GM18499 (cell line): ENCODE measurements at regions not wholly inside any gene's neighbourhood (a gene's known extent, or its start where the extent isn't known, plus 50 kb on each side); places are given as distances from the start of the nearest gene placed in this dataset.

ENCODE experiments used
- ATAC-seq: cut with Tn5 transposase; IDR thresholded peaks from one replicate; pipeline ENCODE4 v1.9.1; 2021; ENCODE audit warnings: moderate number of reproducible peaks; ENCODE audit not compliant: insufficient read depth, unreplicated experiment

- no peak for ATAC-seq
Measured at GRCh38 chr16:63061319-63061718, 1025.1 kb upstream of the CDH8 start.

- ATAC-seq: no peak
Measured at GRCh38 chr16:63059676-63060075, 1023.4 kb upstream of the CDH8 start.

DNA sequence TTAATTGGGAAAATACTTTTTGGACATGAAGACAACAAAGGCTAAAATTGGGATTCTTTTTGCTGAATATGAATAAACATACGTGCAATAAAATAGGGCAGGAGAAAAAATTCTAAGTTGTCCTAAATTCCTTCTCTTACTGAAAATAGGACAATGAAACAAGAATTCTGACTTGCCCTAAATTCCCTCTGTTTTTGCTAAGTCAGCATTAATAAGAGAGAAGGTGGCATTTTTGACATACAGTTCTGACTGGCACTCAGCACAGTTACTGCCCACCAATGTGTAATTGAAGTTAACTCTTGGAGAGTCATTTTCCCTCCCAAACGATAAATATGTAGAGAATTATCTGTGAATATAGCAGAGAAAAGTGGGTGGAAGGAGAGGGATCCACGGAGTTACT lies 1021.1 kb upstream of the CDH8 start:
- ATAC-seq: no peak

DNA sequence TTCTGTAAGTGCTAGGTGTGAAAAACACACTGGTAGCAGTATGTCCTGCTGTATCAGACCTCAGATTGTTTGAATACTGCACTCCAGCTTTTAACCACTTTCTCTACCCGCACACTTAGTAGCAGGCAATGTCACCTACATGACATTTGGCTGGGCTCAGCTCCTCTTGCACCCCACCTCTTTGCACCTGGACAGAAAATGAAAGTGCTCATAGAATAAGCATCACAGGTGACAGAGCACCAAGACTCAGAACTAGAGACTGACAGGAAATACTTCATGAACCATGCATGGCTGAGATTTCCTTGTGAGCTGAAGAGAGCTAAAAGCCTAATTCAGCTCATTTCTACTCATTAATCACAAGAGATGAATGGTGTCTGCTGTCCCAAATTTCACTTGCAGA lies 1014.2 kb upstream of the CDH8 start:
- no peak for ATAC-seq

DNA sequence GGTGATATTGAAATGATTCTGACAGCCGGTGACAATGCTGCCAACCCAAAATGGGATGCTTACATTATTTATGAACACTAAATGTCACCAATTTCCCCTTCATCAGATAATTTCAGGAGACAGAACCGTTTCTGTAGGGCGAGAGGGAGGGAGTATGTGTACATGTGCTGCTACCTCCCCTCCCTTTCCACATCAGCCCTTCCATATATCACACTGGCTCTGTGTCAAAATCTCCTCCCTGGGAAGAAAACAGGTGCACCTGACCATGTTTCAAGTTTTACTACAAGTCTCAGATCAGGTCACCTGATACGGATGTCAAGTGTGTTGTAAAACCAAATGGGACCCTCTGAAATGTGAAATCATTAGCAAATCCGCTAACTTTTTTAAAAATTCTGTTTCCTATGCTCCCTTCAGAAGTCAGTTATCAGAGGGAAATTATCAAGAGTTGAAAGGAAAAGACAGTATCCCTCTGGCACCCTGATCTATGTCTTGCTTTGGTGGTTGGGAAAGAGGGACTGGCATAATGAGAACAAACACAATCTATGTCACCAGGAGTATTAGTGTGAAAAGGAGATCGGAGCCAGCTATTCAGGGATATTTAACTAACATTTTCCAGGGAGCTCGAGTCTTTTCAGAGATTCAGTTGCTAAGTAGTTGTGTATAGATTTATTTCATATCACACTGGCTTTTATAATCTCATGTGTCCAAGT lies 1002.3 kb upstream of the CDH8 start:
- no peak for ATAC-seq

DNA sequence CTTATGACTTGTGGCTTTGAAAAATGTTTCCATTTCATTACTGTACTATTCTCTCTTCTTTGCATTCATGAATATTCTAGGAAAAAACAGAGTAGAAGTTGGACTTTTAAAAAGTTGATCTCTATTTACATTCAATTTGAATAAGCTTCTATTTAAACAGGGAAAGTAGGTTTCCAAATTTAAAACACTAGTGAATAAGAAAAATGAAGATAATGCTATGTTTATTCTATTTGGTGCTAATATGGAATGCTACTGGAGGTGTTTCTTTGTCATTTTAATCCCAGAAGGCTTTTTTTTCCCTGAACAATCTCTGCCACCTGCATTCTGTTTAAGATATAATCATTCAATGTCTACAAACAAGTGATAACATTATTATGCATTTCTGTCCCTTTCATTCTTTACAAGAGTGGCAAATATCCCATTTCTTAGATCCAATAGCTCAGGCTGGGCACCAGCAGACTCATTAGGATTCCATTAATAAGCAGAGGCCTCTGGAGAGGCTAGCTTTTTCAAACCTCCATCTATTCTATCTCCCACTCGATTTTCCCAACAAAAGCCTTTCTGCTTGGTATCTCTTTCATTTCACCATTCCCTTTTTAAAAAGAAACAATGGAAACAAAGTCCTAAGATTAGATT lies 1001.6 kb upstream of the CDH8 start:
- ATAC-seq: no peak

DNA sequence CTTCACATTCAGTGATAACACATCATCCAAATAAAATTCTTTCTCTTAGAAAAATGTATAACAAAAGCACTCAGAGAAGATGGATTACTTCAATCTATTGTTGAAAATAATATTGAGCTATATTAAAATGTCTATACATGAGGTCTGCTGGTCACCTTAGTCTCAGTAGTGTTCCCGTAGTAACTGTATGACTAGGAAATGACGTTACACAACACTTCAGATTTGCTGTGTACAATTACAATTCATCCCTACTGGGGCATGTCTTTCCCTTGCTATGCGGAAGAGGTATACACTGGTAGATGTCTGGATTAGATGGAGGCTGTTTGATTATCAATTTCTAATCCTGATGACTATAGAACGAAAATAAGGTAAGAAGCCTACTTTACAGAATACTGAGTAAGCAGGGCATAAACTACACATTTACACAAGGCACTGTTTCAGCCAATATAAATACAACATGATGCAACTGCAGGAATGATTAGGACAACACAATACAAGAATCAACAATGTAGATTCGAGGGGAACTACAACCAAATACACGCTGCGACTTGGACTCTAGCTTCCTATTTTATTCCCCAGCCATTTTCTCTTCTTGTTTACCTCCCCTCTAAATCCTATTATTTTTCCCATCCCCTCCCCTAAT lies 982.5 kb upstream of the CDH8 start:
- no peak for ATAC-seq

- no peak for ATAC-seq
Measured at GRCh38 chr16:63008688-63009087, 972.5 kb upstream of the CDH8 start.

- no peak for ATAC-seq
Measured at GRCh38 chr16:63005356-63005755, 969.1 kb upstream of the CDH8 start.

- no peak for ATAC-seq
Measured at GRCh38 chr16:62989480-62989879, 953.2 kb upstream of the CDH8 start.

DNA sequence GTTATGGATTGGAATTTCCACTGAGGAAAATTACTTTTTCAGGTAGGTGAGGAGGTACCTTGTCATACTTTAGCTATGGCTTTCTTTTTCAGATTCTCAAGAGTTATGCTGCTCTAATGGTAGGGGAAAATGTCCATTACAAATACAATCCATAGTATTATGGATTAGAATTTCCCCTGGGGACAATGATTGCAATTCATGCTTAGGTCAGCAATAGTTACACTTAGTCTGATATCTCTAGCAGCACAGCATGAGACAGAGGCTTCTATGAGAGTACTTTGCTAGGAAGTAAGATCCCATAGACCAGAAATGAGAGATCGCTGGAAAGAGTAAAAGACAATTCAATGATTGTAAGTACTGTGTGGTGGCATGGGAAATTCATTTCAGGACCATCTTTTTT lies 949.5 kb upstream of the CDH8 start:
- no peak for ATAC-seq

DNA sequence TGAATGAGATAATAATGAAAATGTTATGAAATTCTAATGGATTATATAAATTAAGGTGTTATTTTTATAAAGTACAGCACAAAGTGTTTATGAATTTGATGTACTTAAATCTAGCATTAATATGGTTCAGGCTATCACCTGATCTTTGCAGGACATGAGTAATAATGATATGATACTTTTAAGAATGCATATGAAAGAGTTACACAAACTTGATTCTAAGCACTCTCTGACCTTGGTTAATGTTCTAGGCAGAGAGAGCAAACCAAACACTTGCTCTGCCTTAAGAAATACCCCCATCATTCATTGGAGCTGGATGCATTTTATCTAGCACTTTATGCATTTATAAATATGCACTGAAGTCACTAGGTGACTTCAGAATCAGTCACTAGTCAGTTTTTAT lies 942.2 kb upstream of the CDH8 start:
- no peak for ATAC-seq

DNA sequence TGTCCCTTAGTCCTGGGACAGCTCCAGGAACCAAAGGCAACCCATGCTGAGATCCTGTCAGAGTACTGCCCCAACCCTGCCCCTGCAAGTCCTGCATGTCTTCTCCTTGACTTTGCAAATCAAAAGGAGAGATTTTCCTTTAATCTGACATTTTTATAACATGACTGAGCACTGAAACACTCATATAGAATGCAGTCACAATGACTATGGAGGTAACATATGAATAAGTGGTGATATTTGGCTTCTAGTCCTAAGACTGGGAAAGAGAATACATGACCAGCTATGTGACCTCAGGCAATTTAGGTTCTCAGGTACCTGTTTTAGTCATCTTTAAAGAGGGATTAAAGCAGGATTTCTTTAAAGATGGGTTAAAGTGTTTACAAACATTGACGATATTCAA lies 941.6 kb upstream of the CDH8 start:
- no peak for ATAC-seq

DNA sequence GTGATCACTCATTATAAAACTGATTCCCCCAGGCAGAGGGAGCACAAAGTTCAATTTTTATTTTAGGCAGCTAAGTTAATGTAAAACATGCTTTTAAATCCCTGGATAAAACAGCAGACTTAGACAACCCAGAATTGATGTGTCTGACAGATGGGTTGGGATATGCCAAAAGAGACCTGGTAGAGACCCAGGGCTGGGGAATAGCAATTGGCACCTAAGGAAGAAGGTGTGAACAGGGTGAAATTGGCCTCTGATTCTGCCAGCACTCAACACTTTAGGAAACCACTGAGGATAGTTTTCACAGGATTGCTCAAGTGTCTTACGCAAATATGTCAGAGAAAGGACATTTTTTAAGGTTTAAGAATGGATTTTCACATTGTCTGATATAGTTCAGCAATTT lies 938.2 kb upstream of the CDH8 start:
- no peak for ATAC-seq

DNA sequence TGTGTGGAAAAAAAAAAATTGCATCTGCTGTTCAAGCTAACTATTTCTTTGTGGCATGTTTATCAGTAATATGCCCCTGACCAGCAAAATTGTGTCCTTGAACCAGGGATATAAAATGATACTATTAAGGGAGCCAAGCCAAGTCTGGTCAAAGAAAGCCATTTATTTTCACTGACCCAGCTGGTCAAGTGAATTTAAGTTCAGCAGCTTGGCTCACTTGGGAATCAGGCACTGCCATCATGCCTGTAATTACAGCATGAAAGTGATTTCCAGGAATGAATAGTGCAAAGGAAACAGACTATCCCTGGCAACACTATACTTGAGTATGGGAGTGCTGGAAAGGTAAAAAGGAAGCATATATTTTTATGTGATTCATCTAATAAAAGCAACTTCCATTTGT lies 934.6 kb upstream of the CDH8 start:
- ATAC-seq: no peak

- no peak for ATAC-seq
Measured at GRCh38 chr16:62969711-62970318, 933.6 kb upstream of the CDH8 start.

DNA sequence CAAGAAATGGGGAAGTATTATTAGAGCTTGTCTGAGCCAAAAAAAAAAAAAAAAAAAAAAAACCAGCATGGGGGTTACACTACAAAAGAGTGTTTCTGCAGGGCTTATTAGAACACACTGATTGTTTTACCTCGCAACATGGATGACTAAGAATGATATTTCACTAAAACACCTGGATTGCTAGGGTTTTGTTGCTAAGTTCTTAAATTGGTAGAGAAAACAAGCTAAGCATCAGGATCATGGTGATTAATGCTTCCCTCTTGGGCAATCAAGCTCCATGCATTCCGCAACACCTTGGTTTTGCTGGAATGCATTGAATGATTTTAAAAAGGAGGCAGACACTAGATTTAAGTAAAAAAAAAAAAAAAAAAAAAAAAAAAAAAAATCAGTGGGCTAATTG lies 931.4 kb upstream of the CDH8 start:
- no peak for ATAC-seq

DNA sequence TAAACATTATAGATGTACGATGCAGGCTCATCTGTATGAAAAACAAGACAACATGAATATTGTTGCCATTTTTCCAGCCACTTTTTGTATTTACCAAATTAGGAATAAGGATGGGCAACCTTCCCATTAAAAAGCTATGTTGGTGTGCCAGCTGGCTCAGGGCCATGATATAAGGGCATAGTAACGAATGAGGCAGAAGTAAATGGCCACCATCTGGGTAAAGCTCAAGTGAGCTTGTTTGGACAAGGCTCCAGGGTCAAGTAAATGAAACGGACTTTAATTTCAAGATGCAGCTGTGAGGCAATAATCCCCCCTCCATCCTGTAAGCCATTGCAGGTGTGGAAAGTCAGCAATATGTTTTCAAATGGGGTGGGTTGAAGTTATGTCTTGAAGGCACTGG lies 930.9 kb upstream of the CDH8 start:
- no peak for ATAC-seq

GRCh38 chr16:62966626-62967025 lies 930.4 kb upstream of the CDH8 start:
- no peak for ATAC-seq

- ATAC-seq: no peak
Measured at GRCh38 chr16:62965831-62966230, 929.6 kb upstream of the CDH8 start.

DNA sequence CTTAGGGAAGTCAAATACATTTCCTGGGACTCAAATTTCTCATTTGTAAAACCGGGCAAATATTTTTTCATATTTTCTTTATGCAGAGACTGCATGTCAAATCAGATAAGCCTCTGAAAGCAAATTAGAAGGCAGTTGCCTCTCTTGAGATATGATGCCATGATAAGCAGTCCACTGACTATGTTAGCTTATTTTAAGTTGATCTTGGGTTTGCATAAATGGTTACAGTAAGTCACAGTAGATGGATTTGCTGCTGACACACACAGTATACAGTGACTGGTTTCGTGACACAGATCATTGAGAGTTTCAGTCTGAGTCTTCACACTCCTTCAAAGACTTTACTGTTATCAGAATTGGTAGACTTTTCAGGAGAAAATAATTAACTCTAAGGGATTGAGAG lies 927.6 kb upstream of the CDH8 start:
- peak; percentile 82 for ATAC-seq

GRCh38 chr16:62955033-62955349 lies 918.8 kb upstream of the CDH8 start:
- ATAC-seq: no peak
